GM12878 (cell line): ENCODE measurements at regions not wholly inside any gene's neighbourhood (a gene's known extent, or its start where the extent isn't known, plus 50 kb on each side); places are given as distances from the start of the nearest gene placed in this dataset.

Experiments used
- ATAC-seq: fragments of 200-7000 bp; cut with Tn5 transposase; 3 replicates; pipeline ENCODE4 v1.9.1; 2020; ENCODE audit warnings: mild to moderate bottlenecking, moderate library complexity
- BruUV-seq: library from RNA; stranded (reverse); fragments of 400-500 nt; replicated peaks from 2 replicates; lab custom pipeline; 2021; lab: Mats Ljungman, UMichigan
- CTCF ChIA-PET: fragments of 300-600 bp; sonication (Branson Sonifier 250); formaldehyde crosslinking; extraction: SDS; loops from one replicate; lab custom pipeline; 2021; ENCODE audit warnings: inconsistent platforms; lab: Yijun Ruan, JAX
- POLR2A ChIA-PET: fragments of 350-600 bp; formaldehyde crosslinking; extraction: SDS; loops from one replicate; lab custom pipeline; 2021; ENCODE audit warnings: inconsistent platforms; lab: Charles Lee
- RAD21 ChIA-PET: fragments of 300-600 bp; sonication (Branson Sonifier 250); formaldehyde crosslinking; loops from one replicate; lab custom pipeline; 2023; ENCODE audit warnings: antibody characterized with exemption; ENCODE audit not compliant: unreplicated experiment; lab: Charles Lee
- SMC1A ChIA-PET: fragments of 300-600 bp; sonication (Branson Sonifier 250); formaldehyde crosslinking; loops from one replicate; lab custom pipeline; 2023; ENCODE audit not compliant: unreplicated experiment, uncharacterized antibody; lab: Charles Lee
- DNase-seq: peaks from one replicate; pipeline ENCODE4 v3.0.0-alpha.2; 2011; ENCODE audit warnings: low read depth, low spot score
- FAIRE-seq: peaks from 3 replicates; lab custom pipeline; 2011; peaks lifted over from hg19 to GRCh38; lab: Jason Lieb, UNC
- H2AFZ ChIP-seq: 2 replicates; pipeline ENCODE4 v1.6.0; 2011; ENCODE audit warnings: low read depth, low read length, control low read depth; ENCODE audit not compliant: control insufficient read depth
- H3K27ac ChIP-seq: 2 replicates; pipeline ENCODE4 v1.5.1; 2011; ENCODE audit warnings: control low read depth; ENCODE audit not compliant: control insufficient read depth, insufficient read depth
- H3K27me3 ChIP-seq, 2 experiments: replicated peaks in 1 of 2; 2 replicates each; pipeline versions ENCODE4 v1.6.0 to v1.6.1; 2011; ENCODE audit warnings: low read length in 1 of 2; ENCODE audit not compliant: control insufficient read depth in 2 of 2, insufficient read depth in 2 of 2
- H3K36me3 ChIP-seq, 2 experiments: 2 replicates each; pipeline ENCODE4 v1.5.1; 2011; ENCODE audit warnings: low read length in 1 of 2; ENCODE audit not compliant: control insufficient read depth in 2 of 2, insufficient read depth in 2 of 2
- H3K4me1 ChIP-seq: 2 replicates; pipeline ENCODE4 v1.6.1; 2011; ENCODE audit warnings: mild to moderate bottlenecking, low read length, moderate library complexity, mixed read lengths; ENCODE audit not compliant: control insufficient read depth, insufficient read depth
- H3K4me2 ChIP-seq: 2 replicates; pipeline ENCODE4 v1.6.0; 2011; ENCODE audit warnings: control low read depth; ENCODE audit not compliant: control insufficient read depth, insufficient read depth
- H3K4me3 ChIP-seq: fragments of 200-600 bp; sonication (generic); 2 replicates; pipeline ENCODE4 v1.5.1; 2016
- H3K79me2 ChIP-seq: 2 replicates; pipeline ENCODE4 v1.6.0; 2011; ENCODE audit warnings: low read length; ENCODE audit not compliant: control insufficient read depth, insufficient read depth
- H3K9ac ChIP-seq: 2 replicates; pipeline ENCODE4 v1.8.0; 2011; ENCODE audit warnings: low read length, control low read depth, mixed read lengths; ENCODE audit not compliant: control insufficient read depth, insufficient read depth
- H3K9me3 ChIP-seq: replicated peaks from 3 replicates; pipeline ENCODE4 v1.5.1; 2011; ENCODE audit warnings: mild to moderate bottlenecking, low read length; ENCODE audit not compliant: control insufficient read depth, insufficient read depth
- H4K20me1 ChIP-seq: 2 replicates; pipeline ENCODE4 v1.6.0; 2011; ENCODE audit not compliant: control insufficient read depth, insufficient read depth
- CHD1 ChIP-seq: IDR thresholded peaks from 2 replicates; pipeline ENCODE4 v1.6.1; 2012; ENCODE audit warnings: low read depth, low read length, improper control_type of control experiment
- EED ChIP-seq: sonication (generic); IDR thresholded peaks from 2 replicates; pipeline ENCODE4 v1.6.1; 2016; ENCODE audit warnings: antibody characterized with exemption, low read depth
- GABPA ChIP-seq: IDR thresholded peaks from 2 replicates; pipeline ENCODE4 v1.6.1; 2014; ENCODE audit warnings: antibody characterized with exemption, low read depth, mild to moderate bottlenecking, inconsistent platforms
- IKZF1 ChIP-seq: fragments of 450-650 bp; conservative IDR thresholded peaks from 2 replicates; pipeline ENCODE4 v1.6.1; 2017; ENCODE audit warnings: antibody characterized with exemption, mild to moderate bottlenecking
- IRF5 ChIP-seq: fragments of 450-650 bp; IDR thresholded peaks from 2 replicates; pipeline ENCODE4 v1.6.1; 2017; ENCODE audit warnings: borderline replicate concordance
- PBX3 ChIP-seq: IDR thresholded peaks from 2 replicates; pipeline ENCODE4 v1.6.1; 2011; ENCODE audit warnings: mild to moderate bottlenecking, low read depth, low read length, moderate library complexity; ENCODE audit not compliant: insufficient replicate concordance
- PML ChIP-seq: IDR thresholded peaks from 2 replicates; pipeline ENCODE4 v1.6.1; 2012; ENCODE audit warnings: low read length, inconsistent platforms
- RBBP5 ChIP-seq: fragments of 200-600 bp; sonication (generic); conservative IDR thresholded peaks from 2 replicates; pipeline ENCODE4 v1.6.1; 2016
- RCOR1 ChIP-seq: conservative IDR thresholded peaks from 2 replicates; pipeline ENCODE4 v1.6.1; 2012; ENCODE audit warnings: low read depth, low read length, improper control_type of control experiment
- RELB ChIP-seq: fragments of 450-650 bp; IDR thresholded peaks from 2 replicates; pipeline ENCODE4 v1.6.1; 2017; ENCODE audit warnings: low read depth, mild to moderate bottlenecking, moderate library complexity
- SIN3A ChIP-seq: IDR thresholded peaks from 2 replicates; pipeline ENCODE4 v1.6.1; 2012; ENCODE audit warnings: low read depth, low read length, improper control_type of control experiment
- SMAD1 ChIP-seq: fragments of 450-650 bp; IDR thresholded peaks from 2 replicates; pipeline ENCODE4 v1.6.1; 2018; ENCODE audit warnings: mild to moderate bottlenecking, low read depth; ENCODE audit not compliant: partially characterized antibody
- SP1 ChIP-seq: IDR thresholded peaks from one replicate; pipeline ENCODE4 v1.6.1; 2011; ENCODE audit warnings: low read depth, low read length
- SUPT20H ChIP-seq: IDR thresholded peaks from 2 replicates; pipeline ENCODE4 v1.6.1; 2011; ENCODE audit warnings: low read depth, mild to moderate bottlenecking, low read length, moderate library complexity, borderline replicate concordance; ENCODE audit not compliant: control insufficient read depth
- TCF12 ChIP-seq: IDR thresholded peaks from 2 replicates; pipeline ENCODE4 v1.6.1; 2011; ENCODE audit warnings: low read depth, mild to moderate bottlenecking, low read length
- WGBS: methylation state at CpG from one replicate; pipeline ENCODE4 v1.1.6; 2016; ENCODE audit warnings: low lambda C conversion rate; ENCODE audit not compliant: insufficient replicate concordance, insufficient coverage; ENCODE audit errors: missing lambda C conversion rate; 5-methylcytosine and 5-hydroxymethylcytosine counted together
- in situ Hi-C: fragments of 300-500 bp; cut with MboI; formaldehyde crosslinking; loops from 9 replicates; pipeline ENCODE4 v1.14.3; 2018; ENCODE audit warnings: mixed read lengths
- intact Hi-C: fragments of 100-400 bp; cut with micrococcal nuclease; formaldehyde crosslinking; loops from one replicate; pipeline ENCODE4 v1.14.2; 2022; ENCODE audit not compliant: unreplicated experiment

- TF ChIP-seq RELB (no peak), IKZF1 (no peak)
Measured at GRCh38 chr20:52012079-52012478, 179.5 kb downstream of the ZFP64 start (continued).

GRCh38 chr20:52011093-52011492 lies 180.5 kb downstream of the ZFP64 start:
- Histone ChIP-seq H3K27me3 (no peaks in the 10 kb centered on the region), H3K4me1 (no peaks in the 10 kb centered on the region), H3K9me3 (no peaks in the 10 kb centered on the region), H4K20me1 (no peaks in the 10 kb centered on the region), H3K27ac (no peak overlapping the region), H3K4me3 (no peak overlapping the region), H3K4me2 (no peak overlapping the region), H2AFZ (no peak overlapping the region), H3K79me2 (no peaks in the 10 kb centered on the region), H3K9ac (no peak overlapping the region), H3K36me3 (no peaks in the 10 kb centered on the region)
- RAD21 ChIA-PET: no interaction called here
- intact Hi-C loops (no loop called here), in situ Hi-C loops (no loop called here)
- DNase-seq (no peak), ATAC-seq (no peak), FAIRE-seq (no peak)
- POLR2A ChIA-PET: no interaction called here
- 31% methylated on average over 3 of the region's 3 CpGs for WGBS
- BruUV-seq: no TSS peak
- CTCF ChIA-PET: no interaction called here
- SMC1A ChIA-PET: no interaction called here
- TF ChIP-seq RBBP5 (no peak), PML (no peak), TCF12 (no peak), PBX3 (no peak), SUPT20H (no peak), SMAD1 (no peak), IRF5 (no peak), RCOR1 (no peak), EED (no peak), SIN3A (no peak), SP1 (no peak), CHD1 (no peak), GABPA (no peak)
